GM18511 (cell line): ENCODE measurements at regions not wholly inside any gene's neighbourhood (a gene's known extent, or its start where the extent isn't known, plus 50 kb on each side); places are given as distances from the start of the nearest gene placed in this dataset.
A peak's percentile ranks its signal among the peaks of the same experiment; 100 is the strongest.
"Not testable (repeated sequence)": the region's sequence is repeated elsewhere in the genome, so short reads cannot be mapped to it uniquely, and the experiment has no call there.

ENCODE experiments used
- ATAC-seq: cut with Tn5 transposase; IDR thresholded peaks from one replicate; pipeline ENCODE4 v1.9.1; 2021; ENCODE audit warnings: mild to moderate bottlenecking, moderate library complexity; ENCODE audit not compliant: unreplicated experiment

DNA sequence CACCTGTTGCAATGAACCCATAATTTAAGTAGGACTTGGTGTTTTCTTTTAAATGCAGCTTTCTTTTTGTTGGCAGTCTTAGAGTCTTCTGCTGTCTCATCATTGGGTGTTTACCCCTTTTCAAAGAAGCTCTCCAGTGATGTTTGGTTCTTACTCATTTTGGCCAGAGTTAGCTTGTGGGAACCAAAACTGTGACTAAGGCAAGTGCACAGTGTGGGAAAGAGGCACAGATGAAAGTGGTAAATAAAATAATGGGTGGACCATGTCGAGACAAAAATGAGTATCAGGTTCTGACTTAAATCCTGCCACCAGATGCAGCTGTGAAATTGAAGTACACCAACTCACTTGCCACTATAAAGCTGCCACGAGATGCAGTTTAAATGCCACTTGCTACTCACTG is 615.4 kb upstream of the MIS18BP1 start:
- ATAC-seq: peak; percentile 58

DNA sequence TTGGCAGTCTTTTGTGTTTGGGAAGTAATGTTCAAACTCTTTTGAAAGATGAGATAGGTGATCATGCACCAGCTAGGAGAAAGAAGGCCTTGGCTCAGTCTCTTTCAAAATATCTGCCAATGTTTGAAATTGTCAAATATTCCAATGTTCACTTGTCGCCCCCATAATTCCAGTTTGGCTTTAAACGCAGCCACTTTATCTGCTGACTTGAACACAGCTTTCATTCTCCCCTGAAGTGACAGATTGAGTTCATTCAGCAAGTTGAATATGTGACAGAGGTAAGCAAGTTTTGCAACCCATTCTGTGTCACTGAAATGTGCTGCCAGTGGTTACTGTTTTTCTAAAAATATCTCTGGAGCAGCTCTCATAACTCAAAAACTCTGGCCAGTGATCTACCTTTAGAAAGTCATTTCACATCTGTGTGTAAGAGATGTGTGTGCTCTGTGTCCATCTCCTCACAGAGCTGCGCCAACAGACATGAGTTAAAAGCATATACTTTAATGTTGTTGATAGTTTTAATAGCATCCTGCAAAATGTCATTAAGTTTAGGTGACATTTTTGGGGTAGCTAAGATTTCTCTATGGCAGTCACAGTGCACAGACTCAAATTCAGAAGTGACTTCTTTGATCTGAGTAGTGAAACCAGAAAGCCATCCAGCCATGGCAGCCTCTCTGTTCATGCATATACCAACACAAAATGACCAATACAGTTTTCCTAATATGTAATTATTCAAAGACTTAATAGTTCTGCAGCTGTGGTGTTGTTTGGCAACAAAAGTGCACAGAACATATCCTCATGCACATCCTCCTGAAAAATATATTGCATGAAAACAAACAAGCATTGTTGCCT is 614.3 kb upstream of the MIS18BP1 start:
- no peak for ATAC-seq

DNA sequence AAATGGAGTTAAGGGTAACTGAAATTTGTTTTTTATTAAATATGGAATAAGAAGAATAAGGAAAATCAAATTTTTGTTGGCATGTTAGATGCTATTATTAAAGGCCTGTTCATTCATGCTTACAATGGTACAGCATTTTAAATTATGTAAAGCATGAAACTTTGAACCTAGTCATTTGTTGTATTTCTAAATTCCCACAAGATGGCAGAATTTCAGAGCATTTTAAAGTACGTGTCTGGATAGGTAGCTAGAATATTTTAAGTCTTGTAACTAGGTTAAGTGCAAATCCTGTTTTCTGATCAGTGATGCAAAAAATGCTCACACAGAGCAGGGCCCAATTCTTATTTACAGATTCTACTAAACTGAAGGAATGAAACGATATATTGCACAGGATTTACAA is 585.6 kb upstream of the MIS18BP1 start:
- ATAC-seq: no peak

DNA sequence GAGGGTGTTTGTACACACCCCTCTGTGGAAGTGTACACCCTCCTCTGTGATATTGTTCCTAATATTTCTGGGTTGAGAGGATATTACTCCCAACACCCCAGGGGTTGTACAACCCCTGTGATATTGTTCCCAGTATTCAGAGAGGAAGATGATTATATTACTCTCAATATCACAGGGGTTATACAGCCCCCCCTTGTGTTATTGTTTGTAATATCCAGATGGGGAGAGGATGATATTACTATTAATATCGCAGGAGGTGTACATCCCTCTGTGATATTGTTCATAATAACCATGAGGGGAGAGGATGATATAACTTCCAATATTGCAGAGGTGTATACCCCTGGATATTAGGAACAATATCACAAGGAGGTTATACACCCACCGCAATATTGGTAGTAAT is 566.1 kb upstream of the MIS18BP1 start:
- ATAC-seq: no peak

DNA sequence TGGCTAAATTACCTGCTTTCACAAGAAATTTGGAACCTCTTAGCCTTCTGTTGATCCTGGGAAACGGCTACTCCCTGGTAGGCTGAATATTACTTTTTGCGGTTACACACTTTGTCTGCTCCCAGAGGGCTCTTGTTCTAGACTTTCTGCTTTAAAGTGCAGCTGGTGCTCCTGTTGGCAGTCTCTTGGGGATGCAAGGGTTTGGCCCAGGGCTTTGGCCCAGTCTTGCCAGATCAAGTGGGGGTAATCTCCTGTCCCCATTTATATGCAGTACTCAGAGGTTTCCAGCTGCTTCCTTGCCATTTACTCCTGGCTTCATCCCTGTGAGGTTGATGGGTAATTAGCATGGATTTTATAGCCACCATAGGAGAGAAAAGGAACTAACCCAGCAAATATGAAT is 558.2 kb upstream of the MIS18BP1 start:
- ATAC-seq: no peak

DNA sequence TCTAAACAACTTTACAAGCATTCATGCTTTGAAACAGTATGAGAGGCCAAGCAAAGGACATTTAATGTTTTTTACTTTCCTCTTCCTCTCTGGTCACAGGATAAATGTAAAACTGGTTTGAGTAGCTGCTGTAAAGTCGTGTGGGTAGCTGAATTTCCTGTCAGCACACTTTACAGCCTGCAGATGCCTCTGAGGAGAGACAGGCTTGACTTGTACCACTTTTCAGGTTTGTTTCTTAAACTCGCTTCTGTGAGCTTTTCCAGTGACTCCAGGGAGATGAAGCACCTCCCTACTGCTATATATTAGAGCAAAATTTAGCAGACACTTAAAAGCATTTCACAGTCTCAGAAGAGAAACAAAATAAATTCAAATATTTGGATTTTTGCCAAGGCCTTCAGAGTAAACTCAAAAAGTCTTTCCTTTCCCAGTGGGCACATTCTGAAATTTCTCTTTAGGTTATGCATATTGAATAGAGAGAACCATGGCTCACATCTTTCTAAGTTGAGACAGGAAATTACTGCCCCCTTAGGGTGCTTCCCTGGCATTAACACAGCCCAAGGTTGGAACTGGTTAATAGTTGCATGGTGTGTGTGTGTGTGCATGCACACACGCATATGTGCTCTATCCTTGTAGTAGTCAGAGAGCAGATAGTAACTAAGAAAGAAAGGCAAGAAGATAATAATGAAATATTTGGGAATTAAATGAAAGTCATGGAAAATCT is 557.3 kb upstream of the MIS18BP1 start:
- no peak for ATAC-seq

DNA sequence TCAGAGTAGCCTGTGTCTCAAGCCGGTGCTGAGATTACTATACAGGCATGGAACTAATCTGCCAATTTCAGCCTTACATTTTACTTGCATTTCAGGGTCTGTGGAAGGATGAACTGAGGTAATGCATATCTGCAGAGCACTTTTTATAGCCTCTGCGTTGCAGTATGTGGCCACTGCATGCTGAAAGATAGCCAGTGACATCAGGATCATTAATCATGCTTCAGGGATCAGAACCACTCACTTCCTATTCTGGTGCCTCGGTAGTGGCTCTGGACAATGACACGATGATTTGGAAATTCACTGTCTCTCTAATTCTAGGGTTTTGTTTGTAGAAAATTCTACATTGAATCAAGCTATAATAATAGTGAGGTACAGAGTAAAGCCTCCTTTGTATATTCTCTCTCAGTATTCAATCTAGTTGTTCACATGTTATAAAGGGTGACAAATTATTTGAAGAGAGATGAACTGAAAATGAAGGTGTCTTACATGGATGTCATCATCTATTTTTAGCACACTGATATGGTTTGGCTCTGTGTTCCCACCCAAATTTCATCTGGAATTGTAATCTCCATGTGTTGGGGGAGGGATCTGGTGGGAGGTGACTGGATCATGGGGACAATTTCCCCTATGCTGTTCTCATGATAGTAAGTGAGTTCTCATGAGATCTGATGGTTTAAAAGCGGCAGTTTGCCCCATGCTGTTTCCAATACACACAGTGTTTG is 554.3 kb upstream of the MIS18BP1 start:
- ATAC-seq: no peak

DNA sequence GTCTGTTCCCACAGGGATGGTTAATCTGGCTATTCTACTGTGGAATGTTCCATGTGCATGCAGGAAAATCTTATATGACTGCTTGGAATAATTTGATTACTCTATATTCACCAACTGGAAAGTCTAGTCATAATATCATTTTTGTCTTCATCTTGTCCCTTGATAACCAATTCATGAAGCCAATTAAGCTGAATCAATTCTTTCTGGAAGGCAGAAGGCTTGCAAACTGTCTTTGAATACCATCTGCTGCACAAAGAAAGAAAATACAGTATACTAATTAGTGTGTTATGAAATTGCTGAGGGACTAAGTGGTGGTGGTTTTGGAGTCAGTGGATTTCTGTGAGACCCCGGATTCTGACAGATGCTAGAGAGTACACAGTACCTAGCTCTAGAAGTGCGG is 546.5 kb upstream of the MIS18BP1 start:
- no peak for ATAC-seq

DNA sequence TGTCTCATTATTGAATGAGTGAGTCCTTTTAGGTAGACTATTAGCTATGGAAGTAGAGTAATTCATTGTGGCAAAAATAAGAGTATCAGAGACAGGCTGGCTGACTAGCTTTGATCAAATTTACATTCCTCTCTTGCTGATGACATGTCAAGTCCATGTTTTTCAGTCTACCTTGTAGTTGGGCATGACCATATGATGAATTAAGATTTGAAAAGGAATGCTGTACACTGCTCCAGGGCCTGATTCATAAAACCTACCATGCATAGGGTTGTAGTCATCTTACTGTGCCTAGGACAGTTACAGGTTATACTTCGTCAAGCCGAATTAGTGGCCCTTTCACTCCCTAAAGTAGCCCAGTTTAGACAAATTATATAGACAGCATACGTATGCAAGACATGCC is 545.7 kb upstream of the MIS18BP1 start:
- ATAC-seq: no peak

DNA sequence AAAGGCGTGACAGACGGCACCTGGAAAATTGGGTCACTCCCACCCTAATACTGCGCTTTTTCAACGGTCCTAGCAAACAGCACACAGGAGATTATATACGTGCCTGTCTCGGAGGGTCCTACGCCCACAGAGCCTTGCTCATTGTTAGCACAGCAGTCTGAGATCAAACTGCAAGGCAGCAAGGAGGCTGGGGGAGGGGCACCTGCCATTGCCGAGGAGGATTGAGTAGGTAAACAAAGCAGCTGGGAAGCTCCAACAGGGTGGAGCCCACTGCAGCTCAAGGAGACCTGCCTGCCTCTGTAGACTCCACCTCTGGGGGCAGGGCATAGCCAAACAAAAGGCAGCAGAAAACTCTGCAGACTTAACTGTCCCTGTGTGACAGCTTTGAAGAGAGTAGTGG is 543.0 kb upstream of the MIS18BP1 start:
- not testable (repeated sequence) for ATAC-seq

DNA sequence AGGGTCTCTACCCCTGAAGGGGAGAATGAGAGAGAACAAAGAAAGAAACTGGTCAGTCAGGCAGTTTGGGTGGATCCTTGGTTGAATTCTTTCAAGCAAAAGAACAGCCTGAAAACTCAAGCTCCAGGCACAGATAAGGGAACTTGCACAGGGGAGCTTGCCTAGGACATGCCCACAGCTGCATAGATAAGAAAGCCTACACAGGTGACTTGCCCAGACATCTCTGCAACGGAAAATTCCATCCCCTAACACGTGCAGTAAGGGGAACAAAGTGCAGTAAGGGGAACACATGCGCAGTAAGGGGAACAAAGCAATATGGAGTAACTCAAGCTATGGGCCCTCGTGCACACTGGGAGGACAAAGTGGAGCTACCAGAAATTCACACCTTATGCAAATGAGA is 540.1 kb upstream of the MIS18BP1 start:
- no peak for ATAC-seq

DNA sequence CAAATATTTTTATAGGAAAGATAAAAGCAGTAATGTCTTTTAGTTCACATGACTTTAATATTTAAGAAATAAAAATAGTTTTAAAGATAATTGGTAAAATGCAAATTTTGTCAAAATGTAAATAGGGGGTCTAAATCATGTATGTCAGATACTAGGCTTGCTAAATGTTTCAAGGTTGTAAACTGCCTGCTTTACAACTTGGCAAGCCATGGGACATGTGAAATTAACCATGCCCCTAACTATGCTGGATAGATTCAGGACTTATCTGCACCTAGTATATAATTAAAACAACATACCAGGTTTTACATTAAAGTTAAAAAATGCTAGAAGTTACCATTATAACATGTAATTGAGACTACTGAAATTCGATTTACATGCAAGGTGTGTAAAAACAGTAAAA is 537.3 kb upstream of the MIS18BP1 start:
- ATAC-seq: no peak

DNA sequence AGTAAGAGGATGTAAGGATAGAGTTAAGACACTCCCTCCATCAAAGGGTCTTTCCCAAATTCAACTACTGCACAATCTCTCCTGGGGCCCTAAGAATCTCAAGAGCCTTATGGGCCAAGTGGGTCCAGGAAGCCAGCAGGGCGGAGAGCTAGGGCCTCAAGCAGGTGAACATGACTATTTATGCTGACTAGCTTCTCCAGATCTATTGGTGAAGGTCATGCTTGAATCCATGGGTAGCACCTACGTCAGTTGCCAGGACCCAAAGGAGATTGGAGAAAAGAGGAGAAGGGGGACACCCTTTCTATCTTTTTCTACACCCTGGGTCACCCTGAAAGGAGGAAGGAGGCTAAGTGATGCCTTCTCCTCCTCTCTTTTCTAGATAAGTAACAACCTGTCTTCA is 534.2 kb upstream of the MIS18BP1 start:
- ATAC-seq: no peak

DNA sequence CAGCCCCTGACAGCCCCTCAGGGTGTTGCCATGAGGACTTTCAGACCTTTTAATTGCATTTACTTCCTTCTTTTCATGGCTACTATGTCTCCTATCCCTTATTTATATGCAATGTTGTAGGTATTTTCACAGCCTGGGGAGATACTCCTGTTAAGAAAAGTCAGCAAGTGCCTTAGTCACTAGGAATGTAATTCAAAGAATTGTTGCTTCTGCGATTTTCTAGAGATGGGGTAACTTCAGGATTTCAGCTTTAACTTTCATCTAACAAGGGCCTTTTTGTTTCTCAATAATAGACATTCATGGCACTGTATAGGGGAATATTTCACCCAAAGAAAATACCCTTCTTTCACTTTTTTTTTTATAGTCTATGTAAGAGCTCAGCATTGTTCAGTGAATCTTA is 533.3 kb upstream of the MIS18BP1 start:
- no peak for ATAC-seq

DNA sequence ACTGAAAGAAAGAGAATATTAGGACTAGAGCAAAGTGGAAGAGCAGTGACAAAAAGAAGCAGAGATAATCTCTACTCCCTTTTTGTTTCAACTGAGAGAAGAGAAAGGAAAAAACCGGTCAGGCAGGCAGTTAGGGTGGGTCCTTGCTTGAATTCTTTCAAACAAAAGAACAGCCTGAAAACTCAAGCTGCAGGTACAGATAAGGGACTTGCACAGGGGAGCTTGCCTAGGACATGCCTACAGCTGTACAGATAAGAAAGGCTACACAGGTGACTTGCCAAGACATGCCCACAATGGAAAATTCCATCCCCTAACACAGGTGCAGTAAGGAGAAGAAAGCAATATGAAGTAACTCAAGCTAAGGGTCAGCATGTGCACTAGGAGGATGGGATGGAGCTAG is 532.2 kb upstream of the MIS18BP1 start:
- no peak for ATAC-seq

DNA sequence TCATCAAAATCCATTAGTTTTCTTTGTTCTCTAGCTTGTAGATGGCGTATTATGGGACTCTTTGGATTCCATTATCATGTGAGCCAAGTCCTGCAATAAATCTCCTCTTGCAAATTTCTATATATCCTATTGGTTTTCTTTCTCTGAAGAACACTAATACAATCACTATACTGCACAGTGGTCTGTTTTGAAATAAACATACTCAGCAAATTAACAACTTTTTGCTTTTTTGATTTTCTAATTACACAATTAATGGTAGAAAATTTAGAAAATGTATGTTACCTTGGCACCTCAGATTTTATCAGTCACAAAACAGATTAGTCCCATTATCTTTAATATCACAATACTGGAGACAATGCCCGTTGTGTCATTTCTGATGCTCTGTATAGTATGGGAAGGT is 513.2 kb upstream of the MIS18BP1 start:
- ATAC-seq: no peak

DNA sequence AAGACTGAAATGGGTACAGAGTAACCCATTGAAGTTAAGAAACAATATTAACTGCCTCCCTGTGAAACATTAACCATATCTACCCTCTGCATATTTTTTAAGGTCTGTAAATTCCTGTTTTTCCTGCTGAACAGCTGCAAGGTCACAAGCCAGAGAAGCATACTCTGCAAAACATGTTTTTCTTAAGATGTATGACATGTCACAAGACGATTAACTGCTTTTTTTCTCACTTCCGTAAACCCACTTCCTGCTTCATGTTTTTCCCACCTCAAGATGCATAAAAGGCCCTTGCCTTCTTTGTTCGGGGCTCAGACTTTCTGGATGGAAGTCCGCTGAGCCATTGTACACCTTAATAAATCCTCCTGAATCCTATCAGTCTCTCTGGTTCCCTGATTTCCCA is 504.7 kb upstream of the MIS18BP1 start:
- no peak for ATAC-seq

DNA sequence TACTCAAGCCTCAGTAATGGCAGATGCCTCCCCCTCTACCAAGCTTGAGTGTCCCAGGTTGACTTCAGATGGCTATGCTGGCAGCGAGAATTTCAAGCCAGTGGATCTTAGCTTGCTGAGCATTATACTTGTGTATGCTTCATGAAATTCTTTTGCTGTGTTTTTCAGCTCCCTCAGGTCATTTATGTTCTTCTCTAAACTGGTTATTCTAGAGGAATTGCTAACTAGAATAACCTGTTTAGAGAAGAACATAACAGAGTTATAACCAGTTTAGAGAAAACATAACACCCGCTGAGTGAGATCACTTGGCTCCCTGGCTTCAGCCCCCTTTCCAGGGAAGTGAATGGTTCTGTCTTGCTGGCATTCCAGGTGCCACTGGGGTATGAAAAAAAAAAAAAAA is 503.4 kb upstream of the MIS18BP1 start:
- ATAC-seq: not testable (repeated sequence)

DNA sequence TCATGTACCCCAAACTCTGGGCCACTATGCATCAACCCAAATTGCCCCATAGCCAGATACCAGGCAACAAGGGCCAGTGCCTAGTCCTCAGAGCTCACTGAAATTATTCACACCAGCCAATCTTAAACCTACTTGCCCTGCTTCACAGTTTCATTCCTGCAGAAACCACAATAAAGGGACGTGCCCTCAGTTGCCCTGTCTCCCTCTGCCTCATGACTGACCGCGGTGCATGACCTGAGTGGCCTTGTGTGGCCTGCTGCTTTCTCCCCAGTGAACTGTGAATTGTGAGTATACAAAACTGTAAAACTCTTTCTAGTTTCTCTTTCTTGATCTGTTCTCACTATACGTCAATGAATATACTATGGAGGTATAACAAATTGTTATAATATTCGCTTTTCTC is 490.9 kb upstream of the MIS18BP1 start:
- ATAC-seq: no peak

DNA sequence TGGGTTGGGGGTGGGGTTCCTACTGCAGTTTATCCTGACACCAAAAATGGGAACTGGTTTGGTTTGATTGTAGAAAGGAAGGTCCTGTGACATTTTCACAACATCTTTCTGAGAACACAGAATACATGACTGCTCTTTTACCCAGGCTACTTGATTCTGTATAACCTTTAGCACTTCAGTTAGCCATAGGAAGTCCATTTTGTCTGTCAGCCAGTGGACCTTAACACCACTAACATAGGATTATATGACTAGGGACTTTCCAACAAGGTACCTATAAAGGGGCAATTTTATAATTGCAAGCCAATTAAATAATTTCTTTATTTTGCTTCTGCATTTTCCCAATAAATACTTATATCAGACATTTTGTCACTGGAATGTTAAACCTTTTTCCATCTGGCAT is 489.2 kb upstream of the MIS18BP1 start:
- ATAC-seq: no peak

DNA sequence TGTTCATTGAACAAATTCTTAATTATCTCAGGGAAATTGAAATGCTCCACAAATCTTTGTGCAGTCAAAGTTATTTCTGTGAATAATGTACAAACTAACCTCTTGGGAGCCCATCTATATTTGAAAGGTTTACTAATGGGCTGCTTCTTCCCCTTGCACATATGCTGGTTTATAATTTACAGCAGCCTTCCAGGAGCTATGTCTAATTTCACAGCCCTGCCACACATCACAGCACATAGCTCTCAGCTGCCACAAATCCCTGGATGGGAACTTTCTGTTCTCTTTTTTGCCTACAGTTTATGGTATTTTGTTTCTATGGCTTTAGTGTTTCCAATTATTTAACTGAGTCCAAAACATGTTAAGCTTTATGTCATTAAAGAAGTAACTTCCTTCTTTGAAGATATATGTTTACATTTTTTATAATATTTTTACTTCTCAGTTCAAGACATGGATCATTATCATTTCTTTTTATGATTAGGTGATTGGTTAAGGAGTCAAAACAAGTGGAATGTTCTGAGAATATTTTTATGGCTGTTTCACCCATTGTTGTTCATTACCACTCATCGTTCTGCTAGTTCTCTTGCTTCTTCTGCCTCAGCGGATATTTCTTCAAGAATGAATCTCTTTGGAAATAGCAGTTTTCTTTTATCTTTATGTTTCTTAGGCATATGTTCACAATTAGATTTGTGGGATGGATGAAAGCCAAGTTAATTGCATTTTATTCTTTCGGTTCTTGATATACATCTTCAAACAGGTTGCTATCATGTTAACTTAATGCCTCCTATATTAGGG is 475.6 kb upstream of the MIS18BP1 start:
- no peak for ATAC-seq
